EL (cell line): ENCODE measurements at regions not wholly inside any gene's neighbourhood (a gene's known extent, or its start where the extent isn't known, plus 50 kb on each side); places are given as distances from the start of the nearest gene placed in this dataset.
A peak's percentile ranks its signal among the peaks of the same experiment; 100 is the strongest.

Experiments used
- DNase-seq: peaks from one replicate; pipeline ENCODE4 v3.0.0-alpha.2; 2016

GRCh38 chr14:87081004-87081403 lies 912.0 kb downstream of the GALC start:
- DNase-seq, result no peak

- no peak for DNase-seq
Measured at GRCh38 chr14:87080146-87080545, 912.8 kb downstream of the GALC start.

GRCh38 chr14:87079416-87079815 lies 913.6 kb downstream of the GALC start:
- no peak for DNase-seq

GRCh38 chr14:87076922-87077321 lies 916.1 kb downstream of the GALC start:
- no peak for DNase-seq

GRCh38 chr14:87076146-87076545 lies 916.8 kb downstream of the GALC start:
- no peak for DNase-seq

- no peak for DNase-seq
Measured at GRCh38 chr14:87073880-87074570, 919.0 kb downstream of the GALC start.

- no peak for DNase-seq
Measured at GRCh38 chr14:87067591-87067990, 925.4 kb downstream of the GALC start.

- no peak for DNase-seq
Measured at GRCh38 chr14:87067061-87067460, 925.9 kb downstream of the GALC start.

GRCh38 chr14:87066221-87066817 lies 926.7 kb downstream of the GALC start:
- DNase-seq, result no peak

- DNase-seq, result no peak
Measured at GRCh38 chr14:87065366-87065765, 927.6 kb downstream of the GALC start.

GRCh38 chr14:87063181-87063580 lies 929.8 kb downstream of the GALC start:
- DNase-seq, result no peak

GRCh38 chr14:87060405-87060804 lies 932.6 kb downstream of the GALC start:
- DNase-seq, result no peak

- DNase-seq, result no peak
Measured at GRCh38 chr14:87059060-87059839, 933.7 kb downstream of the GALC start.

- DNase-seq, result no peak
Measured at GRCh38 chr14:87055007-87055406, 938.0 kb downstream of the GALC start.

GRCh38 chr14:87052646-87053225 lies 940.2 kb downstream of the GALC start:
- no peak for DNase-seq

GRCh38 chr14:87050421-87050820 lies 942.6 kb downstream of the GALC start:
- DNase-seq, result no peak

- DNase-seq, result peak; percentile 45
Measured at GRCh38 chr14:87049950-87050349, 943.0 kb downstream of the GALC start.

- no peak for DNase-seq
Measured at GRCh38 chr14:87046960-87047359, 946.0 kb downstream of the GALC start.

GRCh38 chr14:87045956-87046355 lies 947.0 kb downstream of the GALC start:
- DNase-seq, result no peak

GRCh38 chr14:87045246-87045645 lies 947.7 kb downstream of the GALC start:
- DNase-seq, result no peak

- DNase-seq, result no peak
Measured at GRCh38 chr14:87044807-87045206, 948.2 kb downstream of the GALC start.

GRCh38 chr14:87043667-87044200 lies 949.2 kb downstream of the GALC start:
- no peak for DNase-seq

GRCh38 chr14:87042354-87042753 lies 950.6 kb downstream of the GALC start:
- no peak for DNase-seq
